ENCODE measurements at regions not wholly inside any gene's neighbourhood (a gene's known extent, or its start where the extent isn't known, plus 50 kb on each side); places are given as distances from the start of the nearest gene placed in this dataset.
"Not testable (repeated sequence)": the region's sequence is repeated elsewhere in the genome, so short reads cannot be mapped to it uniquely, and the experiment has no call there.

DNA sequence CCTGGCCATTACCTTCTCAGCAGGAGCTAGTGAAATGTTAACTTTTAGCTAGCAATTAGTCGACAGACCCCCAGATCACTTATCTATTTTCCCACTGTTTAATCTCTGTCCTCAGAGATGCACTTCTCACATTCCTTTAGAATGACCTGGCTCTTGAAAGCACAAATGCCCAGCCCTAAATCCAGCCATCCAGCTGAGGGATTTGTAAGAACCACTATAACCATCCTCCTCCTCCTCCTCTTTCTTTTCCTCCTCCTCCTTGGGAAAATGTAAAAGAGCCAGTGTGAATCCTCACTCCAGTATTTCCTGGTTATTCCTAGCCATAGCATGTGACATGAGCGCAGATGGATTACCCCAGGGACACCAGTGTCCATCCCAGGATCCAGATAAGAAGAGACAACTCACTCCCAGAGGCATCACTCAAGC, 124.3 kb downstream of the ENC1 start:
- H4K20me1 ChIP-seq (ENCODE audit: insufficient read depth, low read length, poor library complexity, severe bottlenecking), result no peaks in the 10 kb centered on the region
- no peaks in the 10 kb centered on the region for H3K79me2 ChIP-seq (ENCODE audit: insufficient read depth, low read length)
- H3K9me3 ChIP-seq (ENCODE audit: insufficient read depth, low read depth, low read length), result no peaks in the 10 kb centered on the region
- no peaks in the 10 kb centered on the region for H3K36me3 ChIP-seq (ENCODE audit: insufficient read depth, low read length)
- no peak for TF ChIP-seq EZH2phosphoT487 (IDR thresholded peaks at IDR 0.05; ENCODE audit: borderline replicate concordance)
- TF ChIP-seq, protein P1, sequence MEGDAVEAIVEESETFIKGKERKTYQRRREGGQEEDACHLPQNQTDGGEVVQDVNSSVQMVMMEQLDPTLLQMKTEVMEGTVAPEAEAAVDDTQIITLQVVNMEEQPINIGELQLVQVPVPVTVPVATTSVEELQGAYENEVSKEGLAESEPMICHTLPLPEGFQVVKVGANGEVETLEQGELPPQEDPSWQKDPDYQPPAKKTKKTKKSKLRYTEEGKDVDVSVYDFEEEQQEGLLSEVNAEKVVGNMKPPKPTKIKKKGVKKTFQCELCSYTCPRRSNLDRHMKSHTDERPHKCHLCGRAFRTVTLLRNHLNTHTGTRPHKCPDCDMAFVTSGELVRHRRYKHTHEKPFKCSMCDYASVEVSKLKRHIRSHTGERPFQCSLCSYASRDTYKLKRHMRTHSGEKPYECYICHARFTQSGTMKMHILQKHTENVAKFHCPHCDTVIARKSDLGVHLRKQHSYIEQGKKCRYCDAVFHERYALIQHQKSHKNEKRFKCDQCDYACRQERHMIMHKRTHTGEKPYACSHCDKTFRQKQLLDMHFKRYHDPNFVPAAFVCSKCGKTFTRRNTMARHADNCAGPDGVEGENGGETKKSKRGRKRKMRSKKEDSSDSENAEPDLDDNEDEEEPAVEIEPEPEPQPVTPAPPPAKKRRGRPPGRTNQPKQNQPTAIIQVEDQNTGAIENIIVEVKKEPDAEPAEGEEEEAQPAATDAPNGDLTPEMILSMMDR (conservative IDR thresholded peaks at IDR 0.05; ENCODE audit: low read length), result no peak
- no peaks in the 10 kb centered on the region for H3K4me1 ChIP-seq (ENCODE audit: insufficient read depth, low read length, poor library complexity, severe bottlenecking)
- no peaks in the 10 kb centered on the region for H3F3A ChIP-seq (ENCODE audit: low read depth)
- no peak overlapping the region for H3K4me3 ChIP-seq (ENCODE audit: low read length, poor library complexity, severe bottlenecking)
- no peaks in the 10 kb centered on the region for H3K27me3 ChIP-seq (ENCODE audit: insufficient read depth, low read length, poor library complexity, severe bottlenecking)
- H3K9me2 ChIP-seq (replicated peaks; ENCODE audit: low read depth, low read length), result no peaks in the 10 kb centered on the region
- H3K4me2 ChIP-seq (ENCODE audit: low read depth, low read length, poor library complexity, severe bottlenecking), result no peak overlapping the region
- H2AFZ ChIP-seq (ENCODE audit: low read length), result no peak overlapping the region
- no peak overlapping the region for H3K9ac ChIP-seq (ENCODE audit: low read depth, low read length, poor library complexity, severe bottlenecking)

DNA sequence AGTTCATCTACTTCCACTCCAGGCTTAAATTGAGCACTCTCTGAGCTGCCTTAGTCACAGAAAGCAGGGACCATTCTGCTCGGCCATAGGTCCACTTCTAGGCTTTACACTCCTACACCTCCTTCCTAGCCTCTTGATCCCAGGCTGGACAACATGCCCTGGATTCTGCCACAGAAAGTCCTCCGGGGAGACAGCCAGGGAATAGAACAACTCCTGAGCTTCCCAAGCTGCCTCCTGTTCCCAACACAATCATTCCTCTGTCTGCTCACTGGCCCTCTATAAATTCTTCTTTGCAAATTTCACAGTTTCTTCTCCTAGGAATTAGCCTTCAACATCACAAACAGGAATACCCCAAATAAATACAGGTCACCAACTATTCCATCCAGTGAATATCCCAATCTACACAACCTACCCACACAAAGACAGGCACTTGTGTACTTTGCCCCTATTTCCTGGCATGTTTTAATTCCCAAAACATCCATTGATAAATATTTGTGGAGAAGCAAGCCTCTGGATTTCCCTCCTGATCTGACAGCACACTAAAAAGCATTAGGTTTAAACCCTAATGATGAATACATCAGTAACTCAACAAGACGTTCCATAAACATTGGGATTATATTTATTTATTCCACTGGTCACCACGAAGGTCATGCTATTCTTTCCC, 125.5 kb downstream of the ENC1 start:
- H3K9me3 ChIP-seq (ENCODE audit: insufficient read depth, low read depth, low read length), result no peaks in the 10 kb centered on the region
- H3K9ac ChIP-seq (ENCODE audit: low read depth, low read length, poor library complexity, severe bottlenecking), result no peak overlapping the region
- H2AFZ ChIP-seq (ENCODE audit: low read length), result no peak overlapping the region
- H3F3A ChIP-seq (ENCODE audit: low read depth), result no peaks in the 10 kb centered on the region
- H3K4me2 ChIP-seq (ENCODE audit: low read depth, low read length, poor library complexity, severe bottlenecking), result no peak overlapping the region
- no peaks in the 10 kb centered on the region for H3K36me3 ChIP-seq (ENCODE audit: insufficient read depth, low read length)
- no peaks in the 10 kb centered on the region for H4K20me1 ChIP-seq (ENCODE audit: insufficient read depth, low read length, poor library complexity, severe bottlenecking)
- H3K79me2 ChIP-seq (ENCODE audit: insufficient read depth, low read length), result no peaks in the 10 kb centered on the region
- no peaks in the 10 kb centered on the region for H3K27me3 ChIP-seq (ENCODE audit: insufficient read depth, low read length, poor library complexity, severe bottlenecking)
- H3K4me1 ChIP-seq (ENCODE audit: insufficient read depth, low read length, poor library complexity, severe bottlenecking), result no peaks in the 10 kb centered on the region
- H3K4me3 ChIP-seq (ENCODE audit: low read length, poor library complexity, severe bottlenecking), result no peak overlapping the region
- TF ChIP-seq EZH2phosphoT487 (IDR thresholded peaks at IDR 0.05; ENCODE audit: borderline replicate concordance), result no peak
- TF ChIP-seq, protein P1 (conservative IDR thresholded peaks at IDR 0.05; ENCODE audit: low read length), result no peak
- no peaks in the 10 kb centered on the region for H3K9me2 ChIP-seq (replicated peaks; ENCODE audit: low read depth, low read length)

DNA sequence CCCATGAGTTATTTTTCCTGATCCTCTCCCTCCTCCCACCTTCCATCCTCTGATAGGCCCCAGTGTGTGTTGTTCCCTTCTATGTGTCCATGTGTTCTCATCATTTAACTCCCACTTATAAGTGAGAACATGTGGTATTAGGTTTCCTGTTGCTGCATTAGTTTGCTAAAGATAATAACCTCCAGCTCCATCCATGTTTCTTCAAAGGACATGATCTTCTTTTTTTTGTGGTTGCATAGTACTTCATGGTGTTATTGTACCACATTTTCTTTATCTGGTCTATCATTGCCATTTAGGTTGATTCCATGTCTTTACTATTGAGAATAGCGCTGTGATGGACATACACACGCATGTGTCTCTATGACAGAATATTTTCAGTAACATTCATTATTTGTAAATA, 128.8 kb downstream of the ENC1 start:
- H3K9me2 ChIP-seq (replicated peaks; ENCODE audit: low read depth, low read length); H3K9ac ChIP-seq (ENCODE audit: low read depth, low read length, poor library complexity, severe bottlenecking); H2AFZ ChIP-seq (ENCODE audit: low read length); H3K27me3 ChIP-seq (ENCODE audit: insufficient read depth, low read length, poor library complexity, severe bottlenecking); H3F3A ChIP-seq (ENCODE audit: low read depth); H3K4me2 ChIP-seq (ENCODE audit: low read depth, low read length, poor library complexity, severe bottlenecking); H4K20me1 ChIP-seq (ENCODE audit: insufficient read depth, low read length, poor library complexity, severe bottlenecking); H3K36me3 ChIP-seq (ENCODE audit: insufficient read depth, low read length); H3K4me3 ChIP-seq (ENCODE audit: low read length, poor library complexity, severe bottlenecking); H3K79me2 ChIP-seq (ENCODE audit: insufficient read depth, low read length); H3K4me1 ChIP-seq (ENCODE audit: insufficient read depth, low read length, poor library complexity, severe bottlenecking); H3K9me3 ChIP-seq (ENCODE audit: insufficient read depth, low read depth, low read length): not testable (repeated sequence)

DNA sequence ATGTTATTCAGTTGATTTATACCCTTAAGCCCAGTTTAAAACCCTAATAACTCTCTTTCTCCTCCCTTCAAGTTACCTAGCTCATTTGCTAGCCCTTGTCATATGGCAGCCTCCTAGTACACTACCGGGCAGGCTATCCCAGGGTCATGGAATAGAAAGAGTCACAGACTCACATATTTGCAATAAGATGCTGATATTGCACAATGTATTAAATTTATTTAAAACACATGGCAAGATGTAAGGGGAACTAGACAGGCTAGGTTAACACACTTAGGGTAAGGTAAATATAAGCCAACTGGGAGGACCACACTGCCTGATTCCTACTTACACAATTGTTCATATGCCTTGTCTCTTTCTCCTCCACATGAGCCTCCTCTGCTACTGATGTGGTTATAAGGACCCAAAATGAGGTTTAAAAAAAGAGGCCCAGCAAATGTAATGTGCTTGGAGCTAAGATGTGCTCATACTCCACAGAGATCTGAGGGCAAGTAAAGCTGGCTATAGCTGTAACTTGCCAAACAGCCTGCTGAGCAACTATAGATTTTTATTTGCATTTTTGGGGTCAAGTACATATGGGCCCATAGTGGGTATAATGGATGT, 130.0 kb downstream of the ENC1 start:
- H3K4me1 ChIP-seq (ENCODE audit: insufficient read depth, low read length, poor library complexity, severe bottlenecking), result no peaks in the 10 kb centered on the region
- H3K9ac ChIP-seq (ENCODE audit: low read depth, low read length, poor library complexity, severe bottlenecking), result no peak overlapping the region
- no peaks in the 10 kb centered on the region for H3K9me2 ChIP-seq (replicated peaks; ENCODE audit: low read depth, low read length)
- H3K4me2 ChIP-seq (ENCODE audit: low read depth, low read length, poor library complexity, severe bottlenecking), result no peak overlapping the region
- H3K27me3 ChIP-seq (ENCODE audit: insufficient read depth, low read length, poor library complexity, severe bottlenecking), result no peaks in the 10 kb centered on the region
- TF ChIP-seq, protein P1 (conservative IDR thresholded peaks at IDR 0.05; ENCODE audit: low read length), result no peak
- TF ChIP-seq EZH2phosphoT487 (IDR thresholded peaks at IDR 0.05; ENCODE audit: borderline replicate concordance), result no peak
- H2AFZ ChIP-seq (ENCODE audit: low read length), result no peak overlapping the region
- H3K4me3 ChIP-seq (ENCODE audit: low read length, poor library complexity, severe bottlenecking), result no peak overlapping the region
- H3K36me3 ChIP-seq (ENCODE audit: insufficient read depth, low read length), result no peaks in the 10 kb centered on the region
- H4K20me1 ChIP-seq (ENCODE audit: insufficient read depth, low read length, poor library complexity, severe bottlenecking), result no peaks in the 10 kb centered on the region
- H3F3A ChIP-seq (ENCODE audit: low read depth), result no peaks in the 10 kb centered on the region
- no peaks in the 10 kb centered on the region for H3K79me2 ChIP-seq (ENCODE audit: insufficient read depth, low read length)
- H3K9me3 ChIP-seq (ENCODE audit: insufficient read depth, low read depth, low read length), result no peaks in the 10 kb centered on the region

Measured in Loucy (cell line).